NCI-H1092 (cell line): ENCODE measurements at regions not wholly inside any gene's neighbourhood (a gene's known extent, or its start where the extent isn't known, plus 50 kb on each side); places are given as distances from the start of the nearest gene placed in this dataset.
"Not testable (repeated sequence)": the region's sequence is repeated elsewhere in the genome, so short reads cannot be mapped to it uniquely, and the experiment has no call there.

Source experiments
- DNase-seq: peaks from one replicate; lab custom pipeline; 2025; lab: John Stamatoyannopoulos, UW

- DNase-seq = no peak
These were observed 792.7 kb downstream of the MAT2B start for GRCh38 chr5:164298165-164298564.

- no peak for DNase-seq
These were observed 794.9 kb downstream of the MAT2B start for GRCh38 chr5:164300295-164300694.

GRCh38 chr5:164301136-164301535, 795.7 kb downstream of the MAT2B start:
- no peak for DNase-seq

GRCh38 chr5:164301708-164302107, 796.3 kb downstream of the MAT2B start:
- no peak for DNase-seq

GRCh38 chr5:164302533-164303235, 797.3 kb downstream of the MAT2B start:
- no peak for DNase-seq

- no peak for DNase-seq
These were observed 798.3 kb downstream of the MAT2B start for GRCh38 chr5:164303646-164304215.

GRCh38 chr5:164306662-164307061, 801.2 kb downstream of the MAT2B start:
- DNase-seq = no peak

GRCh38 chr5:164312801-164313200, 807.4 kb downstream of the MAT2B start:
- no peak for DNase-seq

- no peak for DNase-seq
These were observed 812.3 kb downstream of the MAT2B start for GRCh38 chr5:164317676-164318075.

GRCh38 chr5:164319161-164319560, 813.7 kb downstream of the MAT2B start:
- DNase-seq = no peak

GRCh38 chr5:164324239-164324638, 818.8 kb downstream of the MAT2B start:
- DNase-seq = no peak

- no peak for DNase-seq
These were observed 820.8 kb downstream of the MAT2B start for GRCh38 chr5:164326219-164326618.

- not testable (repeated sequence) for DNase-seq
These were observed 821.7 kb downstream of the MAT2B start for GRCh38 chr5:164327166-164327565.

GRCh38 chr5:164332349-164333196, 827.2 kb downstream of the MAT2B start:
- no peak for DNase-seq

GRCh38 chr5:164335837-164336236, 830.4 kb downstream of the MAT2B start:
- no peak for DNase-seq

- DNase-seq = no peak
These were observed 830.9 kb downstream of the MAT2B start for GRCh38 chr5:164336276-164336675.

- DNase-seq = no peak
These were observed 831.5 kb downstream of the MAT2B start for GRCh38 chr5:164336906-164337305.

GRCh38 chr5:164341056-164341619, 835.7 kb downstream of the MAT2B start:
- no peak for DNase-seq

GRCh38 chr5:164345173-164345849, 839.9 kb downstream of the MAT2B start:
- DNase-seq = no peak

- DNase-seq = no peak
These were observed 840.4 kb downstream of the MAT2B start for GRCh38 chr5:164345853-164346252.

GRCh38 chr5:164346785-164347630, 841.6 kb downstream of the MAT2B start:
- DNase-seq = no peak
